CD4-positive, alpha-beta T cell (primary cell): ENCODE measurements at regions not wholly inside any gene's neighbourhood (a gene's known extent, or its start where the extent isn't known, plus 50 kb on each side); places are given as distances from the start of the nearest gene placed in this dataset.

ENCODE experiments used
- ATAC-seq: fragments of 200-7000 bp; cut with Tn5 transposase; one replicate; pipeline ENCODE4 v1.10.0; 2022; ENCODE audit warnings: mild to moderate bottlenecking; ENCODE audit not compliant: poor library complexity
- CTCF ChIA-PET: fragments of 350-600 bp; sonication (Branson Sonifier 250); formaldehyde crosslinking; loops from one replicate; lab custom pipeline; 2021; ENCODE audit warnings: antibody characterized with exemption, inconsistent platforms; lab: Charles Lee
- POLR2A ChIA-PET: fragments of 350-600 bp; sonication (Branson Sonifier 250); formaldehyde crosslinking; loops from one replicate; lab custom pipeline; 2021; ENCODE audit warnings: antibody characterized with exemption, inconsistent platforms; lab: Charles Lee
- DNase-seq, 14 experiments: peaks; one replicate each; pipeline ENCODE4 v3.0.0-alpha.2; 2013 to 2020; ENCODE audit warnings: mixed read lengths in 2 of 14
- H3K27ac ChIP-seq, 2 donors: one replicate each; pipeline versions ENCODE4 v1.5.1 to v1.7.0; 2013; ENCODE audit warnings: low read length in 2 of 2, low read depth in 1 of 2, mild to moderate bottlenecking in 1 of 2
- H3K27me3 ChIP-seq, 2 experiments: 1 replicate in 1 of 2; 2 replicates in 1 of 2; pipeline versions ENCODE4 v1.6.1 to v1.7.0; 2013; ENCODE audit warnings: low read length in 2 of 2, control low read depth in 1 of 2, mild to moderate bottlenecking in 1 of 2, moderate library complexity in 1 of 2; ENCODE audit not compliant: insufficient read depth in 2 of 2, control insufficient read depth in 1 of 2
- H3K36me3 ChIP-seq: one replicate; pipeline ENCODE4 v1.6.1; 2013; ENCODE audit warnings: low read length, control low read depth; ENCODE audit not compliant: insufficient read depth
- H3K4me1 ChIP-seq: one replicate; pipeline ENCODE4 v1.6.1; 2013; ENCODE audit warnings: low read length, control low read depth; ENCODE audit not compliant: insufficient read depth
- H3K4me3 ChIP-seq: one replicate; pipeline ENCODE4 v1.5.1; 2013; ENCODE audit warnings: mild to moderate bottlenecking, low read length, moderate library complexity
- H3K9me3 ChIP-seq, 2 experiments: 1 replicate in 1 of 2; 2 replicates in 1 of 2; pipeline versions ENCODE4 v1.6.1 to v1.7.0; 2013; ENCODE audit warnings: low read length in 2 of 2, mild to moderate bottlenecking in 2 of 2, control low read depth in 1 of 2, moderate library complexity in 1 of 2; ENCODE audit not compliant: control insufficient read depth in 1 of 2, insufficient read depth in 1 of 2
- H3K27ac Mint-ChIP-seq: one replicate; pipeline ENCODE4 v1.8.0; 2020; ENCODE audit warnings: mixed read lengths
- H3K27me3 Mint-ChIP-seq: one replicate; pipeline ENCODE4 v1.8.0; 2021; ENCODE audit warnings: mixed read lengths
- H3K36me3 Mint-ChIP-seq: one replicate; pipeline ENCODE4 v1.8.0; 2021; ENCODE audit warnings: low read depth, mixed read lengths
- H3K4me1 Mint-ChIP-seq: one replicate; pipeline ENCODE4 v1.8.0; 2021; ENCODE audit warnings: low read depth, mixed read lengths
- H3K4me3 Mint-ChIP-seq: one replicate; pipeline ENCODE4 v1.8.0; 2020; ENCODE audit warnings: mild to moderate bottlenecking, mixed read lengths
- H3K9me3 Mint-ChIP-seq: one replicate; pipeline ENCODE4 v1.8.0; 2020; ENCODE audit warnings: mixed read lengths
- CTCF ChIP-seq: fragments of 200-600 bp; IDR thresholded peaks from one replicate; pipeline ENCODE4 v1.8.0; 2022; ENCODE audit warnings: antibody characterized with exemption, mild to moderate bottlenecking
- intact Hi-C, 2 experiments: fragments of 100-400 bp; cut with DNase I in 1 of 2; cut with micrococcal nuclease in 1 of 2; formaldehyde crosslinking; loops; one replicate each; pipeline versions ENCODE4 v1.15.1 to v1.9.0; 2023 to 2025; cut with DNase I, micrococcal nuclease

GRCh38 chr6:127015858-127016257 is 102.6 kb upstream of the RSPO3 start:
- POLR2A ChIA-PET: no interaction called here
- intact Hi-C loops: no loop called here

GRCh38 chr6:127019828-127020227 is 98.6 kb upstream of the RSPO3 start:
- Mint-ChIP-seq H3K27me3 (no peaks in the 10 kb centered on the region), H3K4me3 (no peak overlapping the region), H3K36me3 (no peaks in the 10 kb centered on the region), H3K9me3 (no peaks in the 10 kb centered on the region), H3K4me1 (no peaks in the 10 kb centered on the region), H3K27ac (no peak overlapping the region)
- Histone ChIP-seq H3K27me3 (no peaks in the 10 kb centered on the region), H3K27ac (no peak overlapping the region), H3K36me3 (no peaks in the 10 kb centered on the region), H3K4me3 (no peak overlapping the region), H3K4me1 (no peaks in the 10 kb centered on the region), H3K9me3 (no peaks in the 10 kb centered on the region)
- TF ChIP-seq CTCF: no peak
- ATAC-seq (no peak), DNase-seq (no peak)
- ChIA-PET CTCF (interaction anchor here (1.5 kb wide), 1 partner anchor 9 kb away, joined by 3 read pairs; no protein-coding TSS in a partner anchor), POLR2A (no interaction called here)
- intact Hi-C loops: no loop called here

More at GRCh38 chr6:127015858-127016257, 102.6 kb upstream of the RSPO3 start:
- Mint-ChIP-seq H3K27ac (no peak overlapping the region), H3K4me1 (no peaks in the 10 kb centered on the region), H3K27me3 (no peaks in the 10 kb centered on the region), H3K4me3 (no peak overlapping the region), H3K9me3 (no peaks in the 10 kb centered on the region), H3K36me3 (no peaks in the 10 kb centered on the region)
- H3K27ac ChIP-seq: no peak overlapping the region
- ATAC-seq: no peak
- CTCF ChIA-PET: no interaction called here
- H3K27me3 ChIP-seq: no peaks in the 10 kb centered on the region
- no peaks in the 10 kb centered on the region for H3K9me3 ChIP-seq
- TF ChIP-seq CTCF: no peak
- no peak overlapping the region for H3K4me3 ChIP-seq
- DNase-seq: no peak
- H3K36me3 ChIP-seq: no peaks in the 10 kb centered on the region
- no peaks in the 10 kb centered on the region for H3K4me1 ChIP-seq

GRCh38 chr6:127022302-127022701 is 96.2 kb upstream of the RSPO3 start:
- no peaks in the 10 kb centered on the region for H3K4me1 Mint-ChIP-seq
- ATAC-seq (no peak), DNase-seq (no peak)
- Histone ChIP-seq H3K9me3 (no peaks in the 10 kb centered on the region), H3K27ac (no peak overlapping the region), H3K4me3 (no peak overlapping the region), H3K36me3 (no peaks in the 10 kb centered on the region), H3K4me1 (no peaks in the 10 kb centered on the region), H3K27me3 (no peaks in the 10 kb centered on the region)
- CTCF ChIA-PET: no interaction called here
- no peak for TF ChIP-seq CTCF
- POLR2A ChIA-PET: no interaction called here
- no peaks in the 10 kb centered on the region for H3K36me3 Mint-ChIP-seq
- no peak overlapping the region for H3K27ac Mint-ChIP-seq
- no peak overlapping the region for H3K4me3 Mint-ChIP-seq
- no peaks in the 10 kb centered on the region for H3K9me3 Mint-ChIP-seq
- no peaks in the 10 kb centered on the region for H3K27me3 Mint-ChIP-seq
- intact Hi-C loops: no loop called here
